ENCODE measurements at regions not wholly inside any gene's neighbourhood (a gene's known extent, or its start where the extent isn't known, plus 50 kb on each side); places are given as distances from the start of the nearest gene placed in this dataset.

DNA sequence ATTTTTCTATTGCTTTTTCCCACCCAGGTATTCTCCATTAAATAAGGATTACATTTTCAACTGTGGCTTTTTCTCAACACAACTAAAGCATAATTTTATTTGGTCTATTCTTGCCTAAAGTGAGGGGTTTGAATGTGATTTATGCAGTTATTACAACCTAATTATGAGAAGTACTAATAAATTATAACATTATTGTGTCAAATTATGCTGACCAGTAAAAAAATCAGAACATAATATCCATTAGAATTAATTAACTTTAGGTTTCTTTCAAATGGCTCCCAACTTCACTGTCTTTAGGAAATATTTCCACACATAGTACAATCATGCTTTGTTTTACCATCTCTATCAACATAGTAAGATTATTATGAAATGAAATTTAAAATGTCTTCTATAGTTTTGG is 1293.9 kb downstream of the FSTL5 start:
- in situ Hi-C loops (cut with HindIII; ENCODE audit: low sequenced_read_pairs), result no loop called here

- in situ Hi-C loops (cut with HindIII; ENCODE audit: low sequenced_read_pairs), result no loop called here
Observed at GRCh38 chr4:160872491-160872890, 1291.3 kb downstream of the FSTL5 start.

DNA sequence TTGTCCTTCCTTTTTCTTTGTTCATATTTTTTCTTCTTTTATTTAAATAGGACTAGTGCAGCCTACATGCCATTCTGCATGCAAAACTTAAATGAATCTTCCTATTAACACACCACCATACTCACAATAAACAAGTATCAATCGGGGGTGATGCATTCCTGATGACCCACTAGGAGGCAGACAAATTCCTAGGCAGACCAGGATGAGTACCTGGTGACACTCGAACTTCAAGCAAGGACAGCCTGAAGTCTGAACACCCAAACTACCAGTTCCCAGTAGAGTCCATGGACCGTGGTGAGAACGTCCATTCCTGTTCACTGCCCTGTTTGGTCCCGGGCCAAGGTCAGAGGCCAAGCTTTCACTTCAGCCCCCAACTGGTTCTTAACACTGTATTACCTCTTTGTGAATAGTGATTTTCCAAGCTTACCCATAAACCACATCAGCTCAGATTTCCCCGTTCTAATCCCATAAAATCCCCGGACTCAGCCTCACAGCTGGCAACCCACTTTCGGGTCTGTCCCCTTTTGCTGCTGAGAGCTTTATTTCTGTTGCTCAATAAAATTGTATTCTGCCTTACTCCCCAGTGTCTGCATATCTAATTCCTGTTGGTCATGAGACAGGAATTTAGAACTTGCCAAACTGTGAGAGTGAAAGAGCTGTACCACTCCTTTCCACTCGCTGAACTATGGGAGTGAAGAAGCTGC is 1286.6 kb downstream of the FSTL5 start:
- in situ Hi-C loops (cut with HindIII; ENCODE audit: low sequenced_read_pairs), result no loop called here

- in situ Hi-C loops (cut with HindIII; ENCODE audit: low sequenced_read_pairs), result no loop called here
Observed at GRCh38 chr4:160880180-160880579, 1283.6 kb downstream of the FSTL5 start.

DNA sequence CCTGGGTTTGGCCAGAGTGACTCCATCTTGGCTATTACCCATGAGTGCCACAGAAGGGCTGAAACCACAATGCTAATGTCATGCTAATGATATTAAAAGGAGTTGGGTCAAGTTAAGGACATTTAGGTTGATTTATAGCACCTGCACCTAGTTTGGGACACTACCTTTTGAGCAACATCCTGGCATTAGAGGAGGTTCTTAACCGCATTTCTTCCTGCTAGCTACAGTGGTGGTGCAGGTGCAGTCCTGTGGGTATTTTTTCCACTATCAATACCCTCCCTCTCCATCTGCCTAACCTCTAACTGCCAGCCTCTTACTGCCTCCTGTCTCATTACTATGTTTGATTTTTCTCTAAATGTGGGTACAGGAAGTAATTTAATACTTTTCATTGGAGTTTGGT is 1276.1 kb downstream of the FSTL5 start:
- in situ Hi-C loops (cut with HindIII; ENCODE audit: low sequenced_read_pairs), result no loop called here

DNA sequence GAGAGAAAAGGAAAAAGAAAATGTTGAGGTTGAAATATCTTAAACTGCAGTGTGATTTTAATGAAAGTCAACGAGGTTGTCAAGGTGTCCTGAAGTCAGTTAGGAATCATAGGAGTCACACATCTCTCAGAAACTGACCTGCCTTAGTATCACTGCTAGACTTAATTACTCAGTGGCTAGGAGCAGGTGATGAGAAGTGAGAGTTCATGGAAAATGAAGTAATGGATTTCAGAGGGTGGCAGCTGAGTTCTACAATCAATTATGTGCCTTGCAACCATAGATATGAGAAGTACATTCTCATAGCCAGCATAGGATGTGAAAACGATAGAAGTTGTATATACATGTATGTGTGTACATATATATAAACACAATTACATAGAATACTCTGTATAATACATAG is 1269.7 kb downstream of the FSTL5 start:
- in situ Hi-C loops (cut with HindIII; ENCODE audit: low sequenced_read_pairs), result no loop called here

DNA sequence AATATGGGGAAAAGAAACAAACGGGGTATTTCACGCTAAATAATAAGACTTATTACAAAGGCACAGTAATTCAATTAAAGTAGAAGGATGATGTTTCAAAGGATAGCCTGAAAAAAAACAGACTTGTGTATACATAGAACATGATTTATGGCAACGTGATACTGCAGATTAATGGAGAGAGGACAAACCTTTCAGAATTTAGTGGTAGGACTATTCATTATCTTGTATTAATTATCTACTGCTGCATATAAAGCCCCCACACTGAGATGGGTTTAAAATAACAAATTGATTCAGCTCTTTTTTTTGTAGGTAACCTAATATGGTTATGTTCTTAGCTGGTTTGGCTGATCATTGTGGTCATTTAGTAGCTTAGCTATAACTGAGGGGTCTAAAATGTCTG is 1269.0 kb downstream of the FSTL5 start:
- in situ Hi-C loops (cut with HindIII; ENCODE audit: low sequenced_read_pairs), result no loop called here

DNA sequence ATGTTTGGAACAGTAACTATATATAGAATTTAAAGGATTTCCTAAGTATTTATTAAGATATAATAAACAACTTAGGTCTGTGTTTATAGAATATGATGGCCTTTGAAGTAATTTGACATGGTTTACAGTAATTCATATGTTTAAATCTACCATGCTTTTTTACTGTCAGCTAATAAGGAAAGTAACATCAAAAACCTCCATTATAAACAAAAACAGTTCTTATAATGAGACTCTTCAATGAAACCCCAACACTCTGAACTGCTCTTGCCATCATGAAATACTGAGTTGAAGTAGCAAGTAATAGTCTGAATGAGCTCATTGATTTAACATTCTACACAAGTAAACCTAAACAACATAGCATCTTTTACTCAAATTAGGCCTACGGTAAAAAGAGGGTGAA is 1236.5 kb downstream of the FSTL5 start:
- in situ Hi-C loops (cut with HindIII; ENCODE audit: low sequenced_read_pairs), result no loop called here

GRCh38 chr4:160928482-160928881 is 1235.3 kb downstream of the FSTL5 start:
- in situ Hi-C loops (cut with HindIII; ENCODE audit: low sequenced_read_pairs), result no loop called here

DNA sequence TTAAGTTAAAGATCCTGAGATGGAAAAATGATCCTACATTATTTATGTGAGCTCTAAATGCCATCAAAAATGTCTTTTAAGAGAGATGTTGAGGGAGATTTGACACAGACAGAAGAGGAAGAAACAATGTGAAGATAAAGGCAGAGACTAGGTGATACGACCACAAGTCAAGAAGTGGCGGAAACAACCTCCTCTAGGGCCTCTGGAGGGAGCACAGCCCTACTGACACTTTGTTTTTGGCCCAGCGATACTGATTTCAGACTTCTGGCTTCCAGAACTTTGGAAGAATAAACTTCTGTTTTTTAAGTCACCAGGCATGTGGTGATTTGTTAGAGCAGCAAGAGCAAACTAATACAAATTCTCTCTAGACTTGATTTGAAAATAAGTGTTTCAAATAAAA is 1216.1 kb downstream of the FSTL5 start:
- in situ Hi-C loops (cut with HindIII; ENCODE audit: low sequenced_read_pairs), result no loop called here

DNA sequence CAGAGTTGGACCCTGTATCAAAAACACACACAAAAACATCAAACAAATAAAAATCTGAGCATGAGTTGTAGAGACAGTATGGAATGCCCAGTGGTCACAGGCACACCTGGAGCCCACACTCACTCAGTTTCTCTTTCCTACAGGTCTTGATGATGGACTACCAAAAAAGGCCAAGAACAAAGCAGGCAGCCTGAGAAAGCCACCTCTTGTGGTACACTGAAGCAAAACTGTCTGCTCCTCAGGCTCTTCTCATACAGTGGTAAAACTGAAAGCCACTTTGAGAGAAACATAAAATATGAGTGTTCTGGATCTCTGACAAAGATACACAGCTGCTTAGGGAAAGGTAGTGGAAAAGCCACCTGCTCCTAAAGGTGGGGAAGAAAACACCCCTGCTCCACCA is 1206.9 kb downstream of the FSTL5 start:
- in situ Hi-C loops (cut with HindIII; ENCODE audit: low sequenced_read_pairs), result no loop called here

DNA sequence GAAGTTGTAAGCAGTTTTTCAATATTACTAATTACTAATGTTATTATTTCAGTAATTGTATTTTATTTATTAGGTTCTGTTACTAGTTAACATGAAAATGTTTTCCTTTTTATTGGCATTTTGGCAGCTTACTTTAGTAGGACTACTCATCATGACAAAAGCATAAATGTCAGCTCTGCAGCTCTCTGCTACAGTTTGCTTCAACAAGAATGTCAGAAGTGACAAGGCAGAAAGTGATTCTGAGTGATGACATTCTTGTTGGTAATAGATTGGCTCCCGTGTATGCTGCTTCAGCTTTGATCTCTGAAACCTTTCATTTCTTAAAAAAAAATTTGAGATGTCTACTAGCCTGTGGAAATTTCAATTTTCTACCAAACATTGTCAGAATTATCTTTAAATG is 1193.9 kb downstream of the FSTL5 start:
- in situ Hi-C loops (cut with HindIII; ENCODE audit: low sequenced_read_pairs), result no loop called here

DNA sequence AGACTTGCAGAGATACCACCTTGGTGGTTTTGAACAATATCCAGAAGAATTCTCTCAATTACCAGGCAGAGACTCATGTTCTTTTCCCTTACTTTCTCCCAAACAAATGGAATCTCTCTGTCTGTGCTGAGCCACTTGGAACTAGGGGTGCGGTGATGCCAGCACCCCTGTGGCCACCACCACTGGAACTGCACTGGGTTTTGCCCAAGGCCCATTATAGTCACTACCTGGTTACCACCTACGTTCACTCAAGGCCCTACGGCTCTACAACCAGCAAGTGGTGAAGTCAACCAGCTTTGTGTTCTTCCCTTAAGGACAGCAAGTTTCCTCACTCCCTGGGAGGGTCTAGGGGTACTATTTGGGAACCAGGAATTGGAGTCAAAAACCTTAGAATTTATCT is 1183.7 kb downstream of the FSTL5 start:
- in situ Hi-C loops (cut with HindIII; ENCODE audit: low sequenced_read_pairs), result no loop called here

DNA sequence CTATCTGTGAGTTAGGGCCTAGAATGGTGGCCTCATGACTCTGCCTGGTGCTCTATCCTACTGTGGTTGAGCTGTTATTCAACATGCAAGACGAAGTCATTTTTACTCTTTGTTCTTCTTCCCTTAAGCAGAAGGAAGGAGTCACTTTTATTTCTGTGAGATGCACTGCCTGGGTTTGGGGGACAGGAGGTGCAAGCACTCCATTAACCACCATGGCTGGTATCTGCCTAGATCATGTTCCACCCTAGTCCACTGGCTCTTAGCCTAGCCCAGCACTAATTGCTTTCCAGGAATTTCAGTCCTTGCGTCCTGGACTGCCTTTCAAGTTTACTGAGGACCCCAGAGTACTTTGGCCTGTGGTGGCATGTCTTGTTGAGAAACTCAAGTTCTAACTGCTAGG is 1182.7 kb downstream of the FSTL5 start:
- in situ Hi-C loops (cut with HindIII; ENCODE audit: low sequenced_read_pairs), result no loop called here

GRCh38 chr4:160983035-160983434 is 1180.8 kb downstream of the FSTL5 start:
- in situ Hi-C loops (cut with HindIII; ENCODE audit: low sequenced_read_pairs), result no loop called here

GRCh38 chr4:161002386-161002785 is 1161.4 kb downstream of the FSTL5 start:
- in situ Hi-C loops (cut with HindIII; ENCODE audit: low sequenced_read_pairs), result no loop called here

DNA sequence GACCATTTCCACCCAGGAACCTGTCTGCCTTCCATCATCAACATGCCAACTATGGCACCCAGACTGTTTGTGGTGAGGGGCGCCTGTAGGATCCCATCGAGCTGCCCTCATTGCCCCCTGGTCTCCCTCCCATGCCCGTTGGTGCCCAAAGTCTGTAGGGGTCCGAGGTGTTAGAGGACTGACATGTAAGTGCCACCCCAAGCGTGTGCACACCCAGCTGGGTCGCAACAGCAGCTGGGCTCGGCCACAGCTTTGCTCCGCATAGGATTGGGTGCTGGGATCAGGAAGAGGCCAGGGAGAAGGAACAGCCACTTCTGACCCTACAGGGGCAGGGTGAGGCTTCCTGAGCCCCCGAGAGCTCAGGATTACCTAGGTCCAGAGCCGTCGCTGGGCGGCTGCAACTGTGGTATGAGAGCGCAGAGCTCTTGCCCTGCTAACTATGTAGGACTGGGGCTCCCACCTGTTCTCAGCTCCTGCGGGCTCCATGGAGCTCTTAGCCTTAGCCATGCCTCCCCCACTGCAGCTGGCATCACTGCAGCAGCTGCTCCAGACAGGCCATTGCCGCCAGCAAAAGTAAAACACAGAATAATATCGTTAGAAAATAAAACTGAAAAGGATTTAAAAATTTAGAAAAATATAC is 1160.3 kb downstream of the FSTL5 start:
- in situ Hi-C loops (cut with HindIII; ENCODE audit: low sequenced_read_pairs), result no loop called here

DNA sequence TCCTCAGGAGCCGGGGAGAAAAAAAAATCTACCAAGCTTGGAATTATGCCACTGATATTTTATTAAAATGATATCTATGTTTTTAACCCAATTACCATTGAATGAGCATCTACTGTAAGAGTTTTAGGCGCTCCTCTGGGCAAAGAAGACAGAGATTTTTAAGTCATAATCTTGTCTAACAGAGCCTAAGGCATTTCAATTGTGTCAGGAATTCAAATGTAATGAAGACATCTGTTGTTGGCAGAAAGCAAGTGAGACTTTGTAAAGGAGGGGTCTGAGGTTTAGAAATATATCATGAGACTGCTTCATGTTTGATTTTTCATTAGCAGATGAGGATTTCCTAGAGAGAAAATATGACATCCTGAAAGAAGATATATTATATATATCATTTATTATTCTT is 1158.1 kb downstream of the FSTL5 start:
- in situ Hi-C loops (cut with HindIII; ENCODE audit: low sequenced_read_pairs), result no loop called here

DNA sequence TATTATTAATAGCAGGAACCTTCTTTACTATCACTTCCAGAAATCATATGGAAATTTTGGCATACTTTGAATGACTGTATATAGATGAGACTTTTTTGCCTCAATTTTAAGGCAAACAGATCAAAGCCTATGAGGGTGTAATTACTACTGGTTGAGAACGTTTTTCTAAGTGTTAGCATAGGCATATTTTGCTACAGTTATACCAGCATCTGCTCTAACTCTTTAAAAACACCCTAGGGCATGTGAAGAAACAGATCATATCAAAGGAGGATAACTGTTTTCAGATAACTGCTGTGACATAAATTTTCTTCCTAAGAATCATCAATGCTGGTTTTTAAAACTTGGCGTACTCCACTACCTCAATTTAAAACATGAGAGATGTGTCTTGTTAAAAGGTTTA is 1155.3 kb downstream of the FSTL5 start:
- in situ Hi-C loops (cut with HindIII; ENCODE audit: low sequenced_read_pairs), result no loop called here

- in situ Hi-C loops (cut with HindIII; ENCODE audit: low sequenced_read_pairs), result no loop called here
Observed at GRCh38 chr4:161010227-161010626, 1153.6 kb downstream of the FSTL5 start.

All from endothelial cell of hepatic sinusoid (primary cell).